ENCODE measurements at regions not wholly inside any gene's neighbourhood (a gene's known extent, or its start where the extent isn't known, plus 50 kb on each side); places are given as distances from the start of the nearest gene placed in this dataset.
A peak's percentile ranks its signal among the peaks of the same experiment; 100 is the strongest.

DNA sequence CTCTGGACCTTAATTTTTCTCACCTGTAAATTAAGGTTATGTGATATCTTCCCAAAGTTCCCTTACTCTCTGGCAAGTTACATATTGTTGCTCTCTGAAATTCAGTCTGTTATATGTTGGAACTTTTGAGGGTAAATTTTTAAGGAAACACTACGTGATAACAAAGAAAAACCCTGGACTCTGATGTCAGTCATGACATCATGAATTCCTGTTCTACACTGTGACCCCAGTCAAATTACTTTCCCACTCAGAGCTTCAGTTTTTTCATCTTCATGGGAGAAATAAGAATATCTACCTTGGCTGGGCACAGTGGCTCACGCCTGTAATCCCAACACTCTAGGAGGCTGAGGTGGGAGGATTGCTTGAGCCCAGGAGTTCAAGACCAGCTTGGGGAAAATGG, 164.6 kb upstream of the RALGAPA2 start:
- DNase-seq (ENCODE audit: low read depth): no peak

DNA sequence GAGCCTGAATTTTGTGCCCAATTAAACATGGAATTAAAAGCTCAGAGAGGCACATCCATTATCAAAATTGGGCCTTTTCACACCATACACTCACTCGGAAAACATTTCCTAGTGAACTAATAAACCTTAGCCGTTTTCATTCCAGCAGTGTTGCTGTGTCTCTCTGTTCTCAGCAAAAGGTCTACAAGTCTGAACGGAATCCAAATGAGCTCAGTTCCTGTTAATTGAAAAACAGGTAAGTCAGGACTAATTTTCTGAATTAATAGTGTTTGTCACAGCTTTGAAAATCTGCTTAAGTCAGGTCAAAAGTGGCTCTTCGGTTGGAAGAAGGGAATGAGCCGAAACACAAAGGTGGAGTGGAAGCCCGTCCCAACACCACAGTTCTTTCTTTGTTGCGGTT, 163.3 kb upstream of the RALGAPA2 start:
- DNase-seq (ENCODE audit: low read depth): no peak

DNA sequence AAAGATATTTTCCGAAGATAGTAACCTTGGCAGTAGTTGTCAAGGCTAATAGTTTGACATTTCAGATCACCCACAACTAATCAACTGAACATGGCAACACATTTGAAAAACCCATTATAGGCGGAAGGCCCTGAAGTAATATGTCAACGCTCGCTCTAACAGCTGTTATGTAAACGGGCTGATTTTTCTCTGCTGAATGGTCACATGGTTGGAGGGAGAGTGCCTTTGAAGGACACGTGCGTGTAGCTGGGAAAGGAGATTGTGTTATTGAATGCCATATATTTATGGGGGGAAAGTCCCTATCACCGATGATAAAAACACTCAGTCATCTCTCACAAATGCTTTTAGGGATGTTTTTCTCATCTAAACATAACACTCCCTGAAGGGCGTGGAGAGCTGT, 160.0 kb upstream of the RALGAPA2 start:
- no peak for DNase-seq (ENCODE audit: low read depth)

DNA sequence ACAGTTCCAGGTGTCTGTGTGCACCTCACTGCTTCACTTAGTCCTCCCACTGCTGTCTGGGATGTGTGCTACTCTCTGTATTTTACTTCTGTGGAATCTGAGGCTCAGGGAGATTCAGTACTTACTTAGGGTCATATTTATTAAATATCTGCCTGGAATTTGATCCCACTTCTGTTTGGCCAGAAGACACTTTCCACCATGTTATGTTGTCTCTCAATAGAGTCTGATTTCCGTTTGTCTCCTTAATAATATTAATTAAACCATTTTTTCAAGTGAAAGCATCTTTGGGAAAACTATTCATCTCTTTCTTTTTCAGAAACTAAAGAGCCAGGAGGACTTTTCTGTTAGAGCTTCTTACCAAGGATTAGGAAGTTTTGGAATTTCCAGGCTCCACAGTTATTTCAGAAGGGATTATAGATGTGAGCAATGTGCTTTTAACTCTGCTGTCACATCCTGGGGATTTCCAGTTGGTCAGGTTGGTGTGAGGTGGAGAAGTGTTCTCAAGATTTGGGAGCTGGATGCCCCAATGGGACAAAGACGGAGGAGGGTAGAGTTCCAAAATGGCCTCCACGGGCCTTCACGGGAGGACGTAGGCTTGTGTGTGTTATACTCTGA, 156.8 kb upstream of the RALGAPA2 start:
- no peak for DNase-seq (ENCODE audit: low read depth)

DNA sequence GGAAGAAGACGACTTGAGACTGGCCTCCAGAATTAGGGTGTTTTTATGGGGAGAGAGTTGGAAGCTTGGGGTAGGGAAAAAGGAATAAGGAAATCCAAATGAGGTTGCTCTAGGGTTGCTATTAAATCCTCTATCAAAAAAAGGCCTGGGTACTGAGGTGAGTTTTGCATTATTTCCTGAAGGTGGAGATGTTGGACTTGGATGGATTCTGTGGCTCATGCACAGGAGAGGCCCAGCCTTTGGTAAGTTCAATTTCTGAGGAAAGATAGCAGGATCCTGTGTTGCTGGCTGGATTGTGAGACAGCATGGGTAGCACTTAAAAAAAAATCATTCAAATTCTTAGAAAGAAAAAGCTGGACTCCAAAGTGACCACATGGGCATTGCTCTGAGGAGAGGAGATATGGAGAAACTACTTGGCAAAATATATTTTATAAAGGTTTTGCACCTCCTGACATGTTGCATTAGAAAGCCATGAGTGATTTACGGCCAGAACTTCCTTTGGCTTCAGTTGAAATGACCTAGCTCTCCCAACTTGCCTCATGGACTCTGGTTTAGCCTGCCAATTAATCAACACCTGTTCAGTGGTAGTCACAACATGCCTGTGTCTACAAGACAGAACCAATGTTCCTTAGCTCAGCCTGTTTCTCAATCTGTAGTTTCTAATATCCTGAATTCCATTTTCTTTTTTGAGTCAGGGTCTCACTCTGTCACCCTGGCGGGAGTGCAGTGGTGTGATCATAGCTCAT, 152.1 kb upstream of the RALGAPA2 start:
- no peak for DNase-seq (ENCODE audit: low read depth)

DNA sequence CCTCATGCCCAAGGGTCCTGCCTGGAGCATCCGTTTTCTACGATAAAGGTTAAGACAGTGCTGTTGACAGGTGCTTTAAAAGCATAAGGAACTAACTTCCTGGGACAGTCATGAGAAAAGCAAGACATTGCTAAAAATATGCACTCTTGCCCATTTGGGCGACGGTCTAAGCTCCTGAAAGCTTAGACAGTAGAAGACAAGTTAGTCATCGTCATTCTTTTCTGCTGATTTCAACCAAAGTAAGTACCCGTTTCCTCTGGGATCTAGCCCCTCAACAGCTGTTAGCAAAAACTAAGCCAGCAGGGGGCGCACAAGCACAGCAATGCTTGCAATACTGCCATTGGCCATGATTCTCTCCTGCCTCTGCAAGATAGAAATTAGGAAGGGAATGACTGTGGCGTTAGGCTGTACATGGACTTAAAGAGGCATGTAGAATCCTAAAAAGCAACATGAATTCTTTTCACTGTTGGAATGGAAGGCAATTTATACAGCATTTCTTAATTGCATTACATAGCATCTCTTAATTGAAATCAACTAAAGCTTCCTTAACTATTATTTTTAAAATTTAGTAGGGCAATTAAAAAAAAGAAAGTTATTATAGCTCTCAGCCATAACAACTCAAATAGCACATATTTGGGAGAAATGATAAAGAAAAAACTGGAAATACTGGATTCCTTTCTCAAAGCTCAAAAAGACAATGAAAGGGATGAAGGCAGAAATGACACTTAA, 147.8 kb upstream of the RALGAPA2 start:
- peak; percentile 92 for DNase-seq (ENCODE audit: low read depth)

DNA sequence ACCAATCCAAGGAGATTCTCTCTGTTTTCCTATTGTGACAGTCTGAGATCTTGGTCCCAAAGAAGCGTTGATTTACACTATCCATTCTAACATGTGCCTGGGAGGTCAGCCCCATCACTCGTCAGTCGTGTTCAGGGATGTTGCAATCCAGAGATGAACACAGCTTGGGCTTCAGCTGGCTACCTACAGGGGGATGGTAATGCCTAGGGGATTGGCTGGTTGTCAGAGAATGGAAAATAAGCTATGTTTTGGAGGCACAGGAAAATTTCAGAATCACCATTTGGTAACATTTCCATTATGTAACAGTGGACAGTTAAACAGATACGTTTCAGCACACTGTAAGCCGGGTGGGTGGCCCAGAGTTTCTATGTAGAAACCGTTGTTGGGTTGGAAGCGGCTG, 147.1 kb upstream of the RALGAPA2 start:
- no peak for DNase-seq (ENCODE audit: low read depth)

DNA sequence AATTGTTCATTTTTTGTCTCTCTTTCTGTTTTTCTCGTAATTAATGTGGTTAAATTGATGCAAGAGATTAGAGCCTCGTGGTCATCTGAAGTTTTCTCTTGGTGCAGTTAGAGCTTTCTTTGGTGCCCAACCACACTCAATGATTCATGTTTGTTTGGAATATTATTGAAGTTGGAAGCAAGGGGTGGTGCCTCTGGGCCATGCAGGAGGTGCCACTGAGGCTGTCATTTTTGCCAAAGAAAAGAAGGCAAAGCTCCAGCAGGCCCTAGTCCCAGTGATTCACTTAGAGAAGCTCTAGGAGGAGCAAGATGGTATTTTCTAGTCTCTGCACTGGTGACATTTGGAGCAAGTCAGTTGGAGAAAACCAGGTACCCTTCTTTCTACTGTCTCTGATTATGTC, 144.5 kb upstream of the RALGAPA2 start:
- no peak for DNase-seq (ENCODE audit: low read depth)

DNA sequence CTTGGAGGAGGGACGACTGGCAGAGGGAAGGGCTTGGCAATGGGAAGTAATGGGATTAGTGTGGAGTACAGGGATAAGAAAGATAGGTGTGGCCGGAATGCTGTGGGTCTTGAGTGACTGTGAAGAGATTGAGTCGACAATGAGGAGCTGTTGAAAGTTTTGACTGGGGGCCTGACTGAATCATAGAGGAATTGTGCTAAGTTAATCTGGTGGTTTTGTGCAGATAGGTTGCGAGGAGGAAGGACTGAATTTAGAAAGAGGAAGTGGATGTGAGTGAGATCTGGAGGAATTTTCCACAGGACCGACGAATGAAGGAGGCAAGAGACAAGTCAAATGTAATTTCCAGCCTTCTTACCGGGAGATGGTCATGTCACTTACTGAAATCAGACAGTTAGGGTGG, 143.9 kb upstream of the RALGAPA2 start:
- DNase-seq (ENCODE audit: low read depth): no peak

DNA sequence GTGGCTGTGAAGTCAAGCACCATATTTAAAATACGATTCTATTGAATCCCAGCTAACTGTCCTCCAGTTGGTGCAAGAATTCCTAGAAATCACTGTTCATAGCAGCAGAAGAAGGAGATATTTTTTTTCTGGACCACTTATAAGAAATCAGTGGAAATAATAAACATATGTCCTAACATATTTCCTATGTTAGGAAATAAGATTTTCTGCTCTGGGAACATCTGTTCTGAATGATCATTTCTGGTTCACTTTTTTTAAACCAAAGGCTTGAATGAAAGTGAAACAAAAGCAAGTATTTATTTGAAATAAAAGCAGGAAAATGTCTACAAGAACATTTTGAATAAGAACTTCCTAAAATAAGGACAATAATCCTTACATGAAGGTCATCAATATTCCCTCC, 138.9 kb upstream of the RALGAPA2 start:
- no peak for DNase-seq (ENCODE audit: low read depth)

DNA sequence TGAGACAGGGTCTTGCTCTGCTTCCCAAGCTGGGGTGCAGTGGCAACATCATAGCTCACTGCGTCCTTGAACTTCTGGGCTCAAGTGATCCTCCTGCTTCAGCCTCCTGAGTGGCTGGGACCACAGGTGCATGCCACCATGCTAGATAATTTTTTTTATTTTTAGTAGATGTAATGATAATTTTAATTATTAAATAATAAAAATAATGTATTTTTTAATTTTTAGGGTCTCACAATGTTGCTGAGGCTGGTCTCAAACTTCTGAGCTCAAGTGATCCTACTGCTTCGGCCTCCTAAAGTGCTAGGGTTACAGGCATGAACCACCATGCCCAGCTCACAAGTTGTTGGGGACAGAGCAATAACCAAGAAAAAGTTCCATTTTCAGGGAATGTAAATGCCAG, 138.0 kb upstream of the RALGAPA2 start:
- DNase-seq (ENCODE audit: low read depth): no peak

DNA sequence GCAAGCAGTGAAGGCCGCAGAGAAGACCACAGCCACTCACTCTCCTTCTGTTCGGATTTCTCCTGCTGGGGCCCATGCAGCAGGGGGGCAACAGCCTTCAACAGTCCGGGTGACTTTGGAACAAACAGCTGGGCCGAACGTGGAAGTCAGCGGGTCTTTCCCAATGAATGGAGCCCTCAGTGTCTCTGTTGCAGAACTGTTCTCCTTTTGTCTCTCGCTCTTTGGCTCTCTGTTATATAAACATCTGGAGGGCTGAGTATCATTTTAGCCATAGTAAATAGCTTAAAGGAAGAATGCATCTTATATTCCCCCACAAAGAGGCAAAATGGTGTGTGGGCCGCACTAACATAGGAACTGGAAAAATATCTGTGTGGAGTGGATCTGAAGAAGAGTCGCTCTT, 136.7 kb upstream of the RALGAPA2 start:
- no peak for DNase-seq (ENCODE audit: low read depth)

DNA sequence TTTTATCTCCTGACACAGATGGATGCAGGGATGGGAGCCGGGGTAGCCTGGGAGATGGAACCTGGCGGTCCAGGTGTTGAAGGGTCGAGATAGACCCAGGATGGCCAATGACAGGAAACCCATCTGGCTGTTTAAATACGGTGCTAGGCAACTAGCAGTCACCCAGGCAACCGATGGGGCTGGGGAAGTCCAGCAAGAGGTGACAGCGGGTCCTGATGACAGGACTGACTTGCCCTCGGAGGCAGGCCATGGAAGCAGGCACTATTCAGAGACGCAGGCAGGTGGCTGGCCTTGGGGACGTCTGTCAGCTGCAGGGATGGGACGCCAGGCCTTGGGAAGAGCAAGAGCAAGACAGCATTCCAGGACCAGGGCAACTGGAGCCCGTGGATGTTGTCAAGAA, 135.4 kb upstream of the RALGAPA2 start:
- no peak for DNase-seq (ENCODE audit: low read depth)

DNA sequence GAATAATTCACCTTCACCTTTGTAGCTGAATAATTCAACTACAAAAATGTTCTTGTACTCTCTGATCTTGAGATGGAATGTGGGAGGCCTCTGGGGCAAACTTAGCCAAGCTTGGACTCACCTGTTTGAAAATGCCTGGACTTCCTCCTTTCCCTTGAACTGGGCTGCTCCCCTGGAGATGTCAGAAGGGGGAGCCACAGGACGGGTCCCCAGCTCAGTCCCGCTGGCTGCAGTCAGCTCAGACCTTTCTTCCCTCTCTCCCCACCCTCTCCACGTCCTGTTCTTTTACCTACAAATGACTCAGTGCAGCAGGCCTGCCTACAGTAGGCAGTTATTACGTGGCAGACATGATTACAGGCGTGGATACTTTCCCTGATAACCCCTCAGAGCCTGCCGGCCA, 131.5 kb upstream of the RALGAPA2 start:
- DNase-seq (ENCODE audit: low read depth): no peak

DNA sequence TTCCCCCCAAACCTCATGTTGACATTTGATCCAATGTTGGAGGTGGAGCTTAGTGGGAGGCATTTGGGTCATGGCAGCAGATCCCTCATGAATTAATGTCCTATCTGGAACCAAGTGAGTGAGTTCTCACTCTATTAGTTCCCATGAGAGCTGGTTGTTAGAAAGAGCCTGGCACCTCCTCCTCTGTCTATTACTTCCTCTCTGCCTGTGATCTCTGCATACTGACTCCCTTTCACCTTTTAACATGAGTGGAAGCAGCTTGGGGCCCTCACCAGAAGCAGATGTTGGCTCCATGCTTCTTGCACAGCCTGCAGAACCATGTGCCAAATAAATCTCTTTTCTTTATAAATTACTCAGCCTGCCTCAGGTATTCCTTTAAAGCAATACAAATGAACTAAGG, 127.3 kb upstream of the RALGAPA2 start:
- DNase-seq (ENCODE audit: low read depth): no peak

DNA sequence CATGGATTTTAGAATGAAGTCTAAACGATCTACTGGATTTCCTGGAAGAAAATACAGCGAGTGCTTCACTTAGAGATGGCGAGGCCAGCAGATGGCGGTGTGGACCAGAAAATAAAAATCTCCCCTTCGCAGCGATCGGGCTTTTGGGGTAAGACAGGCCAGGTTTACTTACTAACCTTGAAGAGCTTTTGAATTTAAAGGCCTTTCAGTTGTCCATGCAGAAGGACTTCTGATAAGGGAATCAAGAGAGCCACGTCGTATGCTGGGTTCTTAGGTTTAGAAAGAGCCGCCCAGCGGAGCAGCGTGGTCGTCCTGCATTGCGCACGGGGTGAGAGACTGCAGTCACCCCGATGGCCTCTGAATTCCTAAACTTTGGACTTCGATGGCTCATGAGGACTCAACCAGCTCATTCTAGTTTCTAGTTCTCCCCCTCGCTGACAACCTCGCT, 125.2 kb upstream of the RALGAPA2 start:
- no peak for DNase-seq (ENCODE audit: low read depth)

DNA sequence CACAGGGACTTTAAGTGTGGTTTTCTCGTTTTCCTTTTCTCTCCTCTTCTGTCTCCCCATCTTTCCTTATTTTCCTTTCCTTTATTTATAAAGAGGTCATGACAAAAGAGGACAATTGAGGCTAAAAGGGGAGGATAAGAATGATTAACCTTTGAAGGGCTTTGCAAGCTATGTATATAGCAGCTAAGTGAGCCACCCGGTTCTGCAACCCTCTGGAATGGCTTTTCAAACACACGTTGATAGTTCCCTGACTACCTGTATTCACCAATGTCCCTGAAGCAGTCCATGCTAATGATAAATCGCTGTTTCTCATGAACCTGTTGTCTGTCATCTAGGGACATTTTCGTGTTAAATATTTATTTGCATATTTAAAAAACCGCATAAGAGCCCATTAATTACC, 124.4 kb upstream of the RALGAPA2 start:
- DNase-seq (ENCODE audit: low read depth): no peak

DNA sequence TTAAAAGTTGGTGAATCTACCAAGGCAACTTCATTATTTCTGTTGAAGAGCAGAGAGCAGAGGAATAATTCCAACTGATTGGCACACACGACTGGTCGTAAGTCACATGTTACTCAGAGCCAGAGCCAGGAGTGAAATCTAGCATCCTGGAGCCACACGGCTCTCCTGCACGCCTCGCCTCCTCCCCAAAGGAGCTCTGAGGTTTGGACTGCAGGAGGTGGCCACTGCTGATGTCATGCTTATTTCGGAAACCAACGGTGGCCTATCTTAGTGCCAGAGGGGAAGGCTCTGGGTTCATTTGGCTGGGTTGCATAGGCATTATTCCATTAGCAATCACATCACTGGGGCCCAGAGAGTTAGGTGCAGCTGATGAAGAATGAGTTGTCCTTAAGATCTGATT, 123.5 kb upstream of the RALGAPA2 start:
- DNase-seq (ENCODE audit: low read depth): no peak

DNA sequence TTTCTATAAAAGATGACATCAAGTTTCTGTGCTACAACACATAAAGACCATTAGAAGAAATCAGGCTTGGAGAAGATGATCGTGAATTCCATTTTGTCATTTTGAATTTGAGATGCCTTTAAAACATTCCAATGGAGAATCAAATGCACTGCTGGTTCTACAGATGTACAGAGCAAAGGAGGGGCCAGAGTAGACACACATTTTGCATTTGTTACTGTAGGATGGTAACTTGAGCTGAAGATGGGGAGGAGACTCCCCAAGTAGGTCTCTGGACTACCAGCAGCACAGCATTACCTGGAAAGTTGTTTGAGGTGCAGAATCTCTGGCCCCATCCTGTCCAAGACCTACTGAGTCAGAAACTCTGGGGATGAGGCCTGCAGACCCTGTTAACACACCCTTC, 121.6 kb upstream of the RALGAPA2 start:
- DNase-seq (ENCODE audit: low read depth): no peak

DNA sequence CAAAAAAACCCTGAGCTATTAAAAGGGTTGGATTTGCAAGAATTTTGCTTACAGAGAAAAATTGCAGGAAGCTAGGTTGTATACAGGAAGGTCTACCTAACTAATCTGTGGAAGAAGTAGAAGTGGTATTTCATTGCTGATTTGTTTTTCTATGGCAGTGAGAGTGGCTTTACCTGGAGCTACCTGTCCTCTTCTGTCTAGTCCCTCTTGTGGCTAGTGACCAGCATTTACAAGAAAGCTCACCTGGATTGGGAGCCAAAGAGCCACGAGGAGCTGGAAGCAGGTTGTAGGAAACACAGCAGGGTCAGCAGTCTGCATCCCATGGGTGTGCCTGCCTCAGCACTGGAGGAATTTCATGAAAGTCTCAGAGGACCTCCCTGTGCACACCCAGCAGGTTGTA, 120.3 kb upstream of the RALGAPA2 start:
- DNase-seq (ENCODE audit: low read depth): no peak

DNA sequence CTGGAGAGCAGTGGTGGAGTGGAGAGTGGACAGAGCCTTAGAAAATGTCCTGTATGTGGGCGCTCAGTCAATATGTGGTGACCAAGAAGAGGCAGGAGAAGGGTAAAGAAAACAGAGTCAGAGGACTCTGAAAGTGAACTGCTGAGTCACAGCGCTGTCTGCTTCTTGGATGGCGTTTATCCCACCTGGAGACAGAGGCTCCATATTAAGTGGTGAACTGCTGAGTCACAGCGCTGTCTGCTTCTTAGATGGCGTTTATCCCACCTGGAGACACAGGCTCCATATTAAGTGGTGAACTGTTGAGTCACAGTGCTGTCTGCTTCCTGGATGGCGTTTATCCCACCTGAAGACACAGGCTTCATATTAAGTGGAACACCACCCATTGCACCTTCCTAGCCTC, 119.3 kb upstream of the RALGAPA2 start:
- DNase-seq (ENCODE audit: low read depth): no peak

DNA sequence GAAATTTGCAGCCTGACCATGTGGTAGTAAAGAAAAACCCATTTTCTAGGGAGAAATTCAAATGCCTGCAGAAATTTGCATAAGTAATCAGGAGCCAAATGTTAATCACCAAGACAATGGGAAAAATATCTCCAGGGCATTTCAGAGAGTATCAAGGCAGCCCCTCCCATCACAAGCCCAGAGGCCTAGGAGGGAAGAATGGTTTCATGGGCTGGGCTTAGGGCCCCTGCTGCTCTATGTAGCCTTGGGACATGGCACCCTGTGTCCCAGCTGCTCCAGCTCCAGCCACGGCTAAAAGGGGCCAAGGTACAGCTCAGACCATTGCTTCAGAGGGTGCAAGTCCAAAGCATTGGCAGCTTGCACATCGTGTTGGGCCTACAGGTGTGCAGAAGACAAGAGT, 117.2 kb upstream of the RALGAPA2 start:
- DNase-seq (ENCODE audit: low read depth): no peak

DNA sequence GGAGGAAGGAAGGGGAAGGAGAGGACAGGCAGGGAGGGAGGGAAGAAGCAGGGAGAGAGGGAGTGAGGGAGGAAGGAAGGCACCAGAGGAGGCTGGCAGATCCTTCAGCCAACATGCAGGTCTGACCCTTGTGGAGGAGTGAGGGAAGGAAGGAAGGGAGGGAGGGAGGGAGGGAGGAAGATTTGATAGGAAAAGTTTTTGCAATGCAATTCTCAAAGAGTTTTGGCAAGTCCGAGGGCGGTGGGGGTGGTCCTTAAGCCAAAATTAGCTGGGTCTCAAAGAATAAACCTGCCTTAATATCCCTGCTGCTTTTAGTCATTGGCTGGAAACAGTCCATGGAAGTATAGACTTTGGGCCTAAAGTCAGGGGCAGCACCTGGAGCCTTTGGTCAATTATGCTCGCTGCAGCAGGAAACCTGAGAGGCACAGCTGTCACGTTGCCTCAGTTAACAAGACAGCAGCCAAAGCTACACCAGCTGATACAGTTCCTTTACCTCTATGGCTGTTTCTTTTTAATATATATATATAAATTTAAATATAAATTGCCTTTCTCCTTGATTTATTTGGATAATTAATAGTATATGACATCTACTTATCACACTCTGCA, 115.7 kb upstream of the RALGAPA2 start:
- DNase-seq (ENCODE audit: low read depth): no peak
